ENCODE measurements at regions not wholly inside any gene's neighbourhood (a gene's known extent, or its start where the extent isn't known, plus 50 kb on each side); places are given as distances from the start of the nearest gene placed in this dataset.
"Not testable (repeated sequence)": the region's sequence is repeated elsewhere in the genome, so short reads cannot be mapped to it uniquely, and the experiment has no call there.

GRCh38 chr4:163737846-163738245 lies 243.4 kb downstream of the TMA16 start:
- not testable (repeated sequence) for H3K4me1 ChIP-seq (ENCODE audit: insufficient read depth, low read length)

DNA sequence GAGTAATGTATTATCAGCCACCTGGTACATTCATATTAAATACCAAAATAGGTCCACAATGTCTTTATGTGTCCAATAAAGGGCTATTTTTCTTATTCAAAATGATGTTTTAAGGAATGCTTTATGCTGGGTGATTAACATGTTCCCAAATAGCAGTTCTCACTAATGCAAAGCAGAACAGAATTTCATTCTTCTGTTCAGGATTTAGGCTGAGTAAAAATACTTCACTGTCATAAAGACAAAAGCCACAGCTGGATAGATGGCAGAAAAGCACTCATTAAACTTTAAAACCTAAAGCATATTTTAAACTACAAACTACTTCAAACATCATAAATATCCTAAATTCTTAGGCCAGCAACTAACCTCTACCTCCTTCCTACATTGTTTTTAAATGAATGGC lies 244.0 kb downstream of the TMA16 start:
- no peaks in the 10 kb centered on the region for H3K9me3 ChIP-seq (ENCODE audit: control insufficient read depth, insufficient read depth, low read length)
- no peak overlapping the region for H3K9ac ChIP-seq (ENCODE audit: low read depth, low read length)
- H3K36me3 ChIP-seq (ENCODE audit: insufficient read depth, low read length), result no peaks in the 10 kb centered on the region
- no peaks in the 10 kb centered on the region for H3K4me1 ChIP-seq (ENCODE audit: insufficient read depth, low read length)

More at GRCh38 chr4:163737846-163738245, 243.4 kb downstream of the TMA16 start:
- not testable (repeated sequence) for H3K9ac ChIP-seq (ENCODE audit: low read depth, low read length); H3K9me3 ChIP-seq (ENCODE audit: control insufficient read depth, insufficient read depth, low read length); H3K36me3 ChIP-seq (ENCODE audit: insufficient read depth, low read length)

- Histone ChIP-seq H3K9ac (ENCODE audit: low read depth, low read length) (no peak overlapping the region), H3K36me3 (ENCODE audit: insufficient read depth, low read length) (no peaks in the 10 kb centered on the region), H3K4me1 (ENCODE audit: insufficient read depth, low read length) (no peaks in the 10 kb centered on the region), H3K9me3 (ENCODE audit: control insufficient read depth, insufficient read depth, low read length) (no peaks in the 10 kb centered on the region)
These were observed 250.4 kb downstream of the TMA16 start for GRCh38 chr4:163744861-163745260.

DNA sequence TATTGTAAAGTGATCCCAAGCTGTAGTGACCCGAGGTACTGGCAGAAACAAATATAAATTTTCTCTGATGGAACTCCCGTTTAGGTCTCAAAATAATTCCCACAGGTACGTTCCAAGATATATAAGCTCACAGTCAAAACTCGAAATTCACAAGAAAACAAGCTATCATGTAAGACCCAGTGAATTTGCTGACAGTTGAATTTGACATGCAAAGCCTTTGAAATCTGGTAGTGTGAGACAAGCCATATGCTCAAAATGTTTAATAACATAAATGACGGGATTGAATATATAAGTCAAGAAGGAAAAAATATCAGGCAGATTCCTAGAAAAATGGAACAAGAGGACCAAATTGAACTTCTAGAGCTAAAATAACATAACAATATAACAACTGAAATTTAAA lies 252.8 kb downstream of the TMA16 start:
- H3K36me3 ChIP-seq (ENCODE audit: insufficient read depth, low read length), result no peaks in the 10 kb centered on the region
- H3K9me3 ChIP-seq (ENCODE audit: control insufficient read depth, insufficient read depth, low read length), result no peaks in the 10 kb centered on the region
- no peaks in the 10 kb centered on the region for H3K4me1 ChIP-seq (ENCODE audit: insufficient read depth, low read length)
- H3K9ac ChIP-seq (ENCODE audit: low read depth, low read length), result no peak overlapping the region

DNA sequence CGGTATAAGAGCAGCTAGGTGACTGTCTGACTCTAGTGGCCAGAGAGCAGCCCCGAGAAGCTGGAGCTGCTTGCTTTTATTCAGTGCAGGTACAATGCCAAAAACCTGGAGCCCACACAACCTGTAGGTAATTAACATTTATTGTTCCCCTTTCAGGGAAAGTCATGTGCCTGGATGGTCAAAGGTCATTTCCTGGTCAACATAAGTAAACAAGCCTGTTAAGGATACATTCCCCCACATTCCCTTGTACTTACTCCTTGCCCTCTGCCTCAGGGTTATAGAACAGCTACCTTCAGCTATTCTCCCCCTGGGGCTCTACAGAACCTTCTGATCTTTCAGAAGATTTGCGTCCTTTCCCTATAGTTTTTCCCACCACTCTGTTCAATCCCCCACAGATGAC lies 253.4 kb downstream of the TMA16 start:
- Histone ChIP-seq H3K9me3 (ENCODE audit: control insufficient read depth, insufficient read depth, low read length) (no peaks in the 10 kb centered on the region), H3K9ac (ENCODE audit: low read depth, low read length) (no peak overlapping the region), H3K36me3 (ENCODE audit: insufficient read depth, low read length) (no peaks in the 10 kb centered on the region), H3K4me1 (ENCODE audit: insufficient read depth, low read length) (no peaks in the 10 kb centered on the region)

GRCh38 chr4:163748449-163748848 lies 254.0 kb downstream of the TMA16 start:
- no peak overlapping the region for H3K9ac ChIP-seq (ENCODE audit: low read depth, low read length)
- H3K9me3 ChIP-seq (ENCODE audit: control insufficient read depth, insufficient read depth, low read length), result no peaks in the 10 kb centered on the region

DNA sequence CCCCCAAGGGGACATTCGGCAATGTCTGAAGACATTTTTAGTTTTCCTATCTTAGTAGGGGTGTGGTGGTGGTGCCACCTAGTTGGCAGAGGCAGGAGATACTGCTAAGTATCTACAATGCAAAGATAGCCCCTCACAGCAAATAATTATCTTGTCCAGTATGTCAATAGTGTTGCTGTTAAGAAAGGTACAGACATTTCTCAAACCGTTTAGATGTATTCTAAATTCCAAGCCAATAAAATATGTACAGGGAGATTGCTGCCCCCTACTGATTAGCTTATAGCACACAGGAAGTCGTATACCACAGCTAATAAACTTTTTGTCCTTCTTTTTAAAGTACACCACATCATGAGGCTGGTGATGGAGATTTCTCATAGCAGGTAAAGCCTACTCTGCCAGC lies 260.5 kb downstream of the TMA16 start:
- Histone ChIP-seq H3K9me3 (ENCODE audit: control insufficient read depth, insufficient read depth, low read length) (no peaks in the 10 kb centered on the region), H3K36me3 (ENCODE audit: insufficient read depth, low read length) (no peaks in the 10 kb centered on the region), H3K4me1 (ENCODE audit: insufficient read depth, low read length) (no peaks in the 10 kb centered on the region), H3K9ac (ENCODE audit: low read depth, low read length) (no peak overlapping the region)

More at GRCh38 chr4:163748449-163748848, 254.0 kb downstream of the TMA16 start:
- Histone ChIP-seq H3K36me3 (ENCODE audit: insufficient read depth, low read length) (no peaks in the 10 kb centered on the region), H3K4me1 (ENCODE audit: insufficient read depth, low read length) (no peaks in the 10 kb centered on the region)

DNA sequence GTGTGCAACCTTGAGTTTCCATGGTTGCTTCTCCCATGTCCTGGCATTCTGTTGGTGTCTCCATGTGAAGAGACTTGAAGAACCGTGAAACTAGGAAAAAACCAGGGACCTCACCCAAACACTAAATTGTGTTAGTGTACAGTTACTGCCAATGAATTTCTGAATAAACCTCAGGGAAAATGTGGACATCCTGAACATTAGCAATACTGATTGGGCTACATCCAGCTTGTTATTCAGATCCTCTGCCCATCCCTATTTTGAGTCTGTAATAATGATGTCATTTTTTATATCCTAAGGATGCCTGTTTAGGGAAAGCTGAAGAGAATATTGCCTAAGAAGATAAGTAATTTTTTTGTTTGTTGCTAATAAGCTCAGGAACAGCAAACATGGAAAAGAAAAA lies 262.7 kb downstream of the TMA16 start:
- Histone ChIP-seq H3K9ac (ENCODE audit: low read depth, low read length) (no peak overlapping the region), H3K36me3 (ENCODE audit: insufficient read depth, low read length) (no peaks in the 10 kb centered on the region), H3K9me3 (ENCODE audit: control insufficient read depth, insufficient read depth, low read length) (no peaks in the 10 kb centered on the region), H3K4me1 (ENCODE audit: insufficient read depth, low read length) (no peaks in the 10 kb centered on the region)

DNA sequence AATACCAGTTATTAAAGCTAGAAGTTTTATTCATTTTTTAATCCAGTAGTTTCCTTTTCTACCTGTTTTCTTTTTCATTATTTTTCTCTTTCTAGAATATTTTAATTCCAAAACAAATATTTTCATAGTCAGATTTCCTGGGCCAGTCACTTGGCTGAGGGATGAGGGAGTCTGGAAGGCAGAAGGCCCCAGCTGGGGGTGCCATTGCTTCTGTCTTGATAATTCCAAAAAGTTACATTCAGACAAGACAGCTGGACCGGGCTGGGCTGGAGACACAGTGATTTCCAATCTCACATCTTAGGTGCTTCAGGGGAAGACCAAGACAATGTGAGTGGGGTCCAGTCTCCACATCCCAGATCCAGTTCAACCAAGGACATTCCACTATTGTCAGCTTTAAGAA lies 263.5 kb downstream of the TMA16 start:
- H3K9ac ChIP-seq (ENCODE audit: low read depth, low read length), result no peak overlapping the region
- no peaks in the 10 kb centered on the region for H3K9me3 ChIP-seq (ENCODE audit: control insufficient read depth, insufficient read depth, low read length)
- no peaks in the 10 kb centered on the region for H3K36me3 ChIP-seq (ENCODE audit: insufficient read depth, low read length)
- no peaks in the 10 kb centered on the region for H3K4me1 ChIP-seq (ENCODE audit: insufficient read depth, low read length)

- H3K4me1 ChIP-seq (ENCODE audit: insufficient read depth, low read length), result no peaks in the 10 kb centered on the region
- H3K9me3 ChIP-seq (ENCODE audit: control insufficient read depth, insufficient read depth, low read length), result no peaks in the 10 kb centered on the region
- no peaks in the 10 kb centered on the region for H3K36me3 ChIP-seq (ENCODE audit: insufficient read depth, low read length)
- no peak overlapping the region for H3K9ac ChIP-seq (ENCODE audit: low read depth, low read length)
These were observed 268.3 kb downstream of the TMA16 start for GRCh38 chr4:163762741-163763140.

DNA sequence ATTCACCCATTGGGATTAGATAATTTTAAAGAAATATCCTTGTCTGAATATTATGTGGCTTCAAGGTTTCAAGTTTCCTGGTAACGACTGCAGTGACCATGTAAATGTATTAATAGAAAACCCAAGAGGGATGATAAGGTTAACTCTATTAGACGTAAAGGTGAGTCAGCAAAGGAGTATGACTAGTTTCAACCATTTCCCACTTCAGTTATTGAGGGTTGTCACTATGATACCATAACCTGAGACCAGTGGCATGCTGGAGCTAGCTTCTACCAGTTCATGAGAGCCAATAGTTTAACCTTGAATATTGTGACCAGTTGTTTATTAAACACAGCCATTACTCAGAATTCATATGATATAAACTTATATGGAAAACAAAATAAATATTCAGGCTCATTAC lies 270.1 kb downstream of the TMA16 start:
- H3K9ac ChIP-seq (ENCODE audit: low read depth, low read length), result no peak overlapping the region
- no peaks in the 10 kb centered on the region for H3K9me3 ChIP-seq (ENCODE audit: control insufficient read depth, insufficient read depth, low read length)
- no peaks in the 10 kb centered on the region for H3K36me3 ChIP-seq (ENCODE audit: insufficient read depth, low read length)
- H3K4me1 ChIP-seq (ENCODE audit: insufficient read depth, low read length), result no peaks in the 10 kb centered on the region

DNA sequence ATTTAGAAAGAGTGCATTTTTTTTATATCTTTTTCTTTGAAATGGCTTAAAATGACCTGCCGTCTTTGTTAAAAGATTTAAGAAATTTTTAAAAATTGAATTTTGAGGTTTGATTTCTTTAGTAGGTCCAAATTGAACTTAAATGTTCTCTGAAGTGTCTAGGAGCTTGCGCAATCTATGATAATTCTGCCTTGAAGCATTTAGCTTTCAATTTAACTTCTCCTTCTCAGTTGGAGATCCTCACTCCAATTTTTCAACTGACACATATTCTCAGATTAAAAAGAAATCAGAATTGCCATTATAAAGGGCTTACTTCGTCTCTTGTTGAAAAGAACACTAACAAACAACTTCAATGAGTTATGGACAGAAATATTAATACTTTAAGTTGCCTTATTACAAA lies 273.5 kb downstream of the TMA16 start:
- no peak overlapping the region for H3K9ac ChIP-seq (ENCODE audit: low read depth, low read length)
- H3K9me3 ChIP-seq (ENCODE audit: control insufficient read depth, insufficient read depth, low read length), result no peaks in the 10 kb centered on the region
- H3K36me3 ChIP-seq (ENCODE audit: insufficient read depth, low read length), result no peaks in the 10 kb centered on the region
- no peaks in the 10 kb centered on the region for H3K4me1 ChIP-seq (ENCODE audit: insufficient read depth, low read length)

GRCh38 chr4:163772238-163772637 lies 277.7 kb downstream of the TMA16 start:
- H3K36me3 ChIP-seq (ENCODE audit: insufficient read depth, low read length), result no peaks in the 10 kb centered on the region
- no peaks in the 10 kb centered on the region for H3K9me3 ChIP-seq (ENCODE audit: control insufficient read depth, insufficient read depth, low read length)
- no peak overlapping the region for H3K9ac ChIP-seq (ENCODE audit: low read depth, low read length)
- H3K4me1 ChIP-seq (ENCODE audit: insufficient read depth, low read length), result no peaks in the 10 kb centered on the region

DNA sequence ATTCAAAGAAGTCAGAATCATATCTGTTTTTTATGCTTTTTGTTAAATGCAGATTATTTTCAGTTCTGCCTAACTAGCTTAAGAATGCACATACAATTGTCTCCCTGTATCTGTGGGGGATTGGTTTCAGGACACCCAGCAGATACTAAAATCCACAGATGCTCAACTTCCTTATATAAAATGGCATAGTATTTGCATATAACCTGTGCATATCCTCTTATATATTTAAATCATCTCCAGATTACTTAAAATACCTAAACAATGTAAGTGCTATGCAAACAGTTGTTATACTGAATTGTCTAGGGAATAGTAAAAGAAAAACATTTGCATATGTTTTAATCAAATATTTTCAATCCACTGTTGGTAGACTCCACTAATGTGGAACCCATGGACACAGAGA lies 279.4 kb downstream of the TMA16 start:
- H3K4me1 ChIP-seq (ENCODE audit: insufficient read depth, low read length), result no peaks in the 10 kb centered on the region
- H3K9me3 ChIP-seq (ENCODE audit: control insufficient read depth, insufficient read depth, low read length), result no peaks in the 10 kb centered on the region
- H3K9ac ChIP-seq (ENCODE audit: low read depth, low read length), result no peak overlapping the region
- H3K36me3 ChIP-seq (ENCODE audit: insufficient read depth, low read length), result no peaks in the 10 kb centered on the region

DNA sequence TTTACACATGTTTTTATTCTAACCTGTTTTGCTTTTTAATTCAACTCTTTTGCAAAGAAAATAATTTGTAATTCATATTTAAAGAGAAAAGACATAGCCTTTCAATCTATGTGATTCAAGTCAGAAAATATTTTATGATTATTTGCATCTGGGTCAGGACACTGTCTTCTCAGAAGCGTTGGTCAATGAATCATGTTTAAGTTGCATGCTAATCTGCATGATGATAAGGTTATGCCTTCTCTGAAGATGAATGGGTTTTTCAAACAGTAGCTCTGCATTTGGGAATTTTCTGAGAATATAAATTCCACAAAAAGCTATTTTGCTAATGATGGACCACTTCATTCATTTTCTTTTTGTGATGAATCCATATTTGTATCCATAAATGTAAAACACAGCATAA lies 282.5 kb downstream of the TMA16 start:
- Histone ChIP-seq H3K9ac (ENCODE audit: low read depth, low read length) (no peak overlapping the region), H3K36me3 (ENCODE audit: insufficient read depth, low read length) (no peaks in the 10 kb centered on the region), H3K9me3 (ENCODE audit: control insufficient read depth, insufficient read depth, low read length) (no peaks in the 10 kb centered on the region), H3K4me1 (ENCODE audit: insufficient read depth, low read length) (no peaks in the 10 kb centered on the region)

DNA sequence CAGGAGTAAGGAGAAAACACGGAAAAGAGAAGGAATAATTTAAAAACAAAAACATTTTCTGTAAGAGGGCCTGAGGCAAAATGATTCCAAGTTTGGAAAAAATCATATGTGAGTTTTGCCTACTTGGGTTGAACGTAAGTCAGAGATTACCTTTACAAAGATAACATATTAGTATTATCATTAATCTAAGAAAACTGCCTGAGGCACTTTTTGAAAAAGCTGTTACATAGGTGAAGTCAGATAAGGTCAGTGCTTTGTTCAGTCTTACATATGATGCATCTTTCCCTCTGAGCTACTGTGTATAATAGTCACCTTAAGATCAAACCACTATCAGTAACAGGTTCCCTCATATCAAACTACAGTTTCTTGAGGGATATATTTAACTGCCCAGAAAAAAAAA lies 287.2 kb downstream of the TMA16 start:
- Histone ChIP-seq H3K36me3 (ENCODE audit: insufficient read depth, low read length) (no peaks in the 10 kb centered on the region), H3K9ac (ENCODE audit: low read depth, low read length) (no peak overlapping the region), H3K4me1 (ENCODE audit: insufficient read depth, low read length) (no peaks in the 10 kb centered on the region), H3K9me3 (ENCODE audit: control insufficient read depth, insufficient read depth, low read length) (no peaks in the 10 kb centered on the region)

Measured in ES-I3 (cell line).